HAP-1 (cell line): ENCODE measurements at regions not wholly inside any gene's neighbourhood (a gene's known extent, or its start where the extent isn't known, plus 50 kb on each side); places are given as distances from the start of the nearest gene placed in this dataset.

ENCODE experiments used
- DNase-seq, 2 experiments: peaks; one replicate each; pipeline ENCODE4 v3.0.0-alpha.2; 2016 to 2020; ENCODE audit warnings: low spot score in 2 of 2
- H3K27me3 ChIP-seq: fragments of 250-450 bp; sonication (Bioruptor Pico); 2 replicates; pipeline ENCODE4 v1.5.1; 2020; ENCODE audit warnings: low read depth, mild to moderate bottlenecking, moderate library complexity
- H3K36me3 ChIP-seq: fragments of 250-450 bp; sonication (Bioruptor Pico); replicated peaks from 2 replicates; pipeline ENCODE4 v1.5.1; 2020; ENCODE audit warnings: mild to moderate bottlenecking
- H3K4me1 ChIP-seq: fragments of 250-450 bp; sonication (Bioruptor Pico); 2 replicates; pipeline ENCODE4 v1.5.1; 2020; ENCODE audit warnings: mild to moderate bottlenecking
- H3K4me3 ChIP-seq: fragments of 250-450 bp; sonication (Bioruptor Pico); 2 replicates; pipeline ENCODE4 v1.5.1; 2020; ENCODE audit warnings: mild to moderate bottlenecking, moderate library complexity
- H3K9me3 ChIP-seq: fragments of 250-450 bp; sonication (Bioruptor Pico); 2 replicates; pipeline ENCODE4 v1.5.1; 2020; ENCODE audit warnings: mild to moderate bottlenecking, moderate library complexity
- in situ Hi-C: fragments of 300-500 bp; cut with MboI; formaldehyde crosslinking; loops from 3 replicates; pipeline ENCODE4 v1.14.3; 2020; ENCODE audit warnings: low sequenced_read_pairs, inconsistent platforms, mixed read lengths

DNA sequence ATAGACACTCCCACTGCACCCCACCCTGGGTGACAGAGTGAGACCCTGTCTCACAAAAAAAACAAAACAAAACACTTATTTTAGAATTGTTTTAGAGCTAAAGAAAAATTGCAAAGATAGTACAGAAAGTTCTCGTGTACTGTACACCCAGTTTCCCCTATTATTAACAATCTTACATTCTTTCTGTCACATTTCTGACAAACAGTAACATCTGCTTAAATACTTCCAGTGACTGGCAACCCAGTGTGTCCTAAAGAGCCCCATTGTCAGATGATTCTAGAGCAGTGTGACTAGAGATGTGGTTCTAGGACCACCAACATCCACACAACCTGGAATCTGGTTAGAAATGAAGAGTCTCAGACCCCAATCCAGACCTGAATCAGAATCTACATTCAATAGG, 90.5 kb downstream of the LEPR start:
- H3K36me3 ChIP-seq, result no peaks in the 10 kb centered on the region
- in situ Hi-C loops, result no loop called here
- H3K27me3 ChIP-seq, result no peaks in the 10 kb centered on the region; the same call in 1 of the 2 replicates
- H3K9me3 ChIP-seq, result no peaks in the 10 kb centered on the region
- no peak for DNase-seq
- no peaks in the 10 kb centered on the region; the same call in none of the 2 replicates for H3K4me1 ChIP-seq
- H3K4me3 ChIP-seq, result no peak overlapping the region

DNA sequence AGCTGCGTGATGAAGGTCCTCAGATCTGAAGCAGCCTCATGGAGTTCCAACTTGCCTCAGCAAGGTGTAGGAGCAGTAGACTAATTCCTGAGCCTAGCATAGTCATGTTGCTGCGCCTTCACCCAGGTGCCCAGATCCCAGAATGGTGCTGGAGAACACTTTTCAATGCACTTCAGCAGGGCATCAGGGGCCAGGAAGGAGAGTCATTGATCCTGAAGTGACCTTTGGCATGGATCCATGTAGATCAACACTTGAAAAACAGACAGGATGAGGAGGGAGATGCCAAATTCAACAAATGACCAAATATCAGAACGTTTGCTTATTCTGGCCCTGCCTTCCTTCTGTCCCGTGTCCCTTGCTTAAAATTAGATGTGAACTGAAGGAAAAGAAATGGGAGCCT, 91.9 kb downstream of the LEPR start:
- H3K36me3 ChIP-seq, result no peaks in the 10 kb centered on the region
- no peak overlapping the region for H3K4me3 ChIP-seq
- no peaks in the 10 kb centered on the region; the same call in none of the 2 replicates for H3K4me1 ChIP-seq
- no peaks in the 10 kb centered on the region; the same call in 1 of the 2 replicates for H3K27me3 ChIP-seq
- no peaks in the 10 kb centered on the region for H3K9me3 ChIP-seq
- DNase-seq, result no peak
- in situ Hi-C loops, result no loop called here

DNA sequence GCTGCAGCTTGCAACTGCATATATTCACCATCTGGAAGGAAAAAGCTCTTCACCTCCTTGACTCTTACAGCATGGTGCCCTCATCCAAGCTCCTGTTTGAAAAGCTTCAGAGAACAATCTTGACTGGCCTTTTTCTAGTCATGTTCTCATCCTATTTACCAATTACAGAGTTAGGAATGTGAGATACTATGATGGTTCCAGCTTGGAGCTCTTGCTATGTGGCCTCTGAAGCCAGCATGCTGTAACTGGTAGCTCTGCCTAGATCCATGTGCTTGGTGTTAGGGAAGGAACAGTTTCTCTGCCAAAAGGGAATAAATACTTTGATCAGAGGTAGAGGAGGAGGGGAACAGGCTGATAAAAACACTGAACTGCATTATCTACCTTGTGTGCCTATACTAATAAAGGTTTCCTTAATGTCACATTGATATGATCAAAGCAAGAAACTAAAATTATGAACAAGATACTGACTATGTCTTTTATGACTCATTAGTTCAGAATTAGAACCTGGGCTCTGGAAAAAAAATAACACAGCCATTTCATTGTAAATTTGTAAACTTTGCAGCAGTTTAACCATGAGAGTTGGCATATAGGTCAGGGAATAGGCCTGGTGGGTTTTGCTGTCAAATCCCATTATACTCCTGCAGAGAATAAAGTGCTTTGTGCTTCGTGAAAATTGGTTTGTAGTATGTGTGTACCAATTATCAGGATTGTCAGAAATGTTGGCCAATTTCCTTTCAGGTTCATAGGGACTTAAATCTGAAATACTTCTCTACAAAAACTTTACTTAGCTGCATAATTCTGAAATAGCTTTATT, 92.7 kb downstream of the LEPR start:
- in situ Hi-C loops, result no loop called here
- DNase-seq, result no peak

DNA sequence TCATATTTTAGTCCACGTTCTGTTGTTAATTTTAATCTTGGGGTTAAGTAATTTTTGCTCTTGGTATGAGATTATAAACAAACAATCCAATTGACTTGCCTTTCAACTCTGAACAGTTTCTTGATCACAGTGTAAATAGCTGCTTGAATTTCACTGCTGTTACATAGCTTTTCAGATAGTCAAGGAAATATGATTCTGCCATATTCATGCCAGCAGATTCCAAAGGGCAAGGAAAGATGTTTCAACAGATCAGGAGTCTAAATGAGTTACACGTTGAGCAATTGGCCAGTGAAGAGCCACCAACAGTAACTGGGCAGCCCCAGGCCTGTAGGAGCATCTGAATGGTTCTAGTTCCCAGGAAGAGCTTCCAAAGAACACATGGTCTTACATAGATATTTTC, 93.6 kb downstream of the LEPR start:
- H3K27me3 ChIP-seq, result no peaks in the 10 kb centered on the region; the same call in 1 of the 2 replicates
- in situ Hi-C loops, result no loop called here
- no peak for DNase-seq
- no peak overlapping the region for H3K4me3 ChIP-seq
- H3K4me1 ChIP-seq, result no peaks in the 10 kb centered on the region; the same call in none of the 2 replicates
- no peaks in the 10 kb centered on the region for H3K36me3 ChIP-seq
- H3K9me3 ChIP-seq, result no peaks in the 10 kb centered on the region

More for the DNA sequence above, 92.7 kb downstream of the LEPR start:
- H3K9me3 ChIP-seq, result no peaks in the 10 kb centered on the region
- H3K36me3 ChIP-seq, result no peaks in the 10 kb centered on the region
- H3K4me3 ChIP-seq, result no peak overlapping the region
- H3K4me1 ChIP-seq, result no peaks in the 10 kb centered on the region; the same call in none of the 2 replicates
- H3K27me3 ChIP-seq, result no peaks in the 10 kb centered on the region; the same call in 1 of the 2 replicates

DNA sequence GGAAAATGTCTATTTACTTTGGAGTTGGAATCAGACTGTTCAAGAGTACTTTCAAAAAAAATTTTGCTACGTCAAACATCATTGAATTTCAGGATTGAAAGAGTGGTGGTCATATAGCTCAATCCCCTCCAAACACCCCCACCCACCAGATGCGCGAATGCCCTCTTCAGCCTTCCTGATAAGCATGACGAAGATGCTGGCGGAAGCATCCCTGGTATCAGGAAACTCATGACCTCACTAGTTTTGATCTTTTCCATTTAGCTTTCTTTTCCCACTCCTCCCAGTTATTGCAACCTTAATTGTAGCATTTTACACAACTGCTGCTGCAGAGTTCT, 104.4 kb downstream of the LEPR start:
- Histone ChIP-seq H3K9me3 (no peaks in the 10 kb centered on the region), H3K4me1 (no peaks in the 10 kb centered on the region), H3K36me3 (no peaks in the 10 kb centered on the region), H3K4me3 (no peak overlapping the region), H3K27me3 (peaks cover 47% of the 10 kb centered on the region)
- DNase-seq, result no peak
- in situ Hi-C loops, result no loop called here

DNA sequence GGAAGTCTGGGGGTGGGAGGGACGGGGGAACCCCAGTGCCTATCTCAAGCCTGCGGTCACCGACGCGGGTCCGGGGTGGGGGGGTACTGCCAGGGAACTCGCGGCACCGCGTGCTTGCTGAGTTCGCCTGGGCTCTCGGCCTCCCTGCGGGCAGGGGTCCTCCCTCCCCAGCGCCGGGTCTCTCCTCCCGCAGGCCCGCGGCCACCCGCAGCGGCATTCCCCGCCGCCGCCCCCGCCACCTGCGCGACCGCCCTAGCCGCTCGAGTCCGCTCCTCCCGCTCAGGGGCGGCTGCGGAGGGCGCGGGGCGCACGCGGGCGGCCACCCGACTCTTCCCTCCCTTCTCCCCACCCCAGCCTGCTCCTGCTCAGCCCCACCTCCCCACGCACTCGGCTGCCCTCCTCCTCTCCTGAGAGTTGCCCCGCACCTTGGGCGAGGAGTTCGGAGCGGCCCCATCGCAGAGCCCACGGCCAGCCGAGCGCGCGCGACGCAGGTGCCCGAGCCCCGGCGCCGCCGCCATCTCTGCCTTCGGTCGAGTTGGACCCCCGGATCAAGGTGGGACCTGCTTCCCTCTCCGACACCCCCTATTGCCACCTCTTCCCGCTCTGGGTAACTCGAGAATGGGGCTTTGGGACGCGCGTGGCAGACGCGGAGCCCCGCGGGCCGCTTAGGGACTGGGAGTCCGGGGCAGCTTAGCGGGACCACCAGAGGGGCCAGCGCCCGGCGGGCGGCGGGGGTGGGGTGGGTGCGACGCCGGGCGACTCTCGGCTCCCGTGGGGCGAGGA, 105.0 kb downstream of the LEPR start:
- peak overlapping the region; percentile 24 for H3K4me3 ChIP-seq
- in situ Hi-C loops, result no loop called here

DNA sequence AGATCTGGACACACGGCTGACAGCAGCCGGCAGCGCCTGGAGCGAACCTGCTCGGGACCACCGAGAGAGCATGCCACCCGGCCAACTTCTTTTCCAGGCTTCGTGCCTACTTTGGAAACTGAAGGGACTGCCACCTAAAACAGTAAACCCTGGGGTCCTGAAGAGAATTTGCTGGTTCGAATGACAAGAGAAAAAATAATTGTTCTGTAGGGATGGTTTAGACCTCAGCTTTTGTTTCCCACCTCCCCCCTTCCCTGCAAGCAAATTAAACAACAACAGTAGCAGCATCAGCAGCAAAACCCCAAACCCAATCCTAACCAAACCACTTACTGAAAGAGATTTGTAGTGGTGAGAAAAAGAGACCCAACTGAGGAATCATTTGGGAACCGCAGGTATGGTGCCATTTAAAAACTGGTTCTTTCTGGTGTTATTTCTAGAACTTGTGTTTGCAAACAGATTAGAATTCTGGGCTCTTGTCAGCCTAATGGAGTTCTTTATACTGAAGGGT, 105.6 kb downstream of the LEPR start:
- H3K4me1 ChIP-seq, result no peaks in the 10 kb centered on the region
- H3K36me3 ChIP-seq, result no peaks in the 10 kb centered on the region
- in situ Hi-C loops, result no loop called here
- peaks cover 47% of the 10 kb centered on the region for H3K27me3 ChIP-seq
- H3K4me3 ChIP-seq, result no peak overlapping the region
- DNase-seq, result no peak
- no peaks in the 10 kb centered on the region for H3K9me3 ChIP-seq

More for the DNA sequence above, 105.0 kb downstream of the LEPR start:
- Histone ChIP-seq H3K36me3 (no peaks in the 10 kb centered on the region), H3K4me1 (no peaks in the 10 kb centered on the region), H3K27me3 (peaks cover 47% of the 10 kb centered on the region), H3K9me3 (no peaks in the 10 kb centered on the region)
- DNase-seq, result peak in 1 of 2 experiments; percentile 19

DNA sequence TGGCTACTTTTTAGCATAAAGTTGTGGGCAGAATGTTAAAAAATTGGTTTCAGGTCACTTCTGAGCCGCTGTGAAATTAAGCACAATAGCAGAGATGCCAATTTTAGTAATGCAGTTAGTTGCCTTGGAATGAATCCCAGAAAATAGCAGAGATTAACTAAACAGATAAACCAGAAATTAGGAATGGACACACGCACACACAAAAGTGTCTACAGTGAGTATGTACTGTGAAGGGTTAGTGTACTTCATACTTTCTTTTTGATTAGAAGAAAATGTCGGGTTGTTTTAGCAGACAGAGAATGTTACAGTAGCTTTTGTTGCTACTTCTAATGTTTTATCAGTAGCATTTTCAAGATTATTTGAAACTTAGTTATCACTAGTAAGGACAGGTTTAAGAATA, 106.7 kb downstream of the LEPR start:
- in situ Hi-C loops, result no loop called here
- no peak for DNase-seq
- H3K27me3 ChIP-seq, result peaks cover 47% of the 10 kb centered on the region
- H3K4me1 ChIP-seq, result no peaks in the 10 kb centered on the region
- H3K4me3 ChIP-seq, result no peak overlapping the region
- H3K9me3 ChIP-seq, result no peaks in the 10 kb centered on the region
- H3K36me3 ChIP-seq, result no peaks in the 10 kb centered on the region

DNA sequence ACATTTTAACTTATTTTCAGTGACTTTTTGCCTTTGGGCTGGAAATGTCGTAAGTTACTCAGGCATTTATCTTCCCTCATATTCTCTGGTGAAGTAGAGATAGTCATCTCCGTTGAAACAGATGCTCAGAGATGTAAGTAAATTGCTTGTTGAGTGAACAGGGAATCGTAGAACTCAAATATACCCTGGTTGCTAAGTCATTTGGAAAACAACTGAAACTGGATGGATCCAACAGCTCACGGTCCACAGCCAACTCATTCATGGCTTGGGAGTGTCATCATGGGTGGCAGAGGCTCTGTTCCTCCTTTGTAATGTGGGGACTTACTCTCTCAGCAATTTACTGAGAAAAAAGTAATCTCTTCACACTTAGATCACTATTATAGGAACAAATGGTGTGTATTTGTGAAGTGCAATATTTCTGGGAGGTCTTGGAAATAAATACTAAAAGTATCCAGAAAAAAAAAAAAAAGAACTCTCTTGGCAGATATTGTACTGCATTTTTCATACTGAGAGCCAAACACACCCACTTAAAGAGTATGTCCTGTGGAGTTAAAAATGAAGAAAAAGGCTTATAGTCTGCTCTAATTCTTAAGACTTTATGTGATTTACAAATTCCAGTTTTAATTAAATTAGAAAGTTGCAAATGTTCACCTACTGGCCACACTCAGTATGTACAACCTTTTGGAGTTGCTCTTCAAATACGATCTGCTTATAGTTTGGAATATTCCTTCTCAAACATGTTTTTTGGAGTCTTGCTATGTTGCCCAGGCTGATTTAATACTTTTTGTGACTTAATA, 107.4 kb downstream of the LEPR start:
- H3K36me3 ChIP-seq, result no peaks in the 10 kb centered on the region
- H3K4me3 ChIP-seq, result no peak overlapping the region
- in situ Hi-C loops, result no loop called here
- no peaks in the 10 kb centered on the region for H3K9me3 ChIP-seq
- H3K4me1 ChIP-seq, result no peaks in the 10 kb centered on the region
- DNase-seq, result no peak
- peaks cover 47% of the 10 kb centered on the region for H3K27me3 ChIP-seq

DNA sequence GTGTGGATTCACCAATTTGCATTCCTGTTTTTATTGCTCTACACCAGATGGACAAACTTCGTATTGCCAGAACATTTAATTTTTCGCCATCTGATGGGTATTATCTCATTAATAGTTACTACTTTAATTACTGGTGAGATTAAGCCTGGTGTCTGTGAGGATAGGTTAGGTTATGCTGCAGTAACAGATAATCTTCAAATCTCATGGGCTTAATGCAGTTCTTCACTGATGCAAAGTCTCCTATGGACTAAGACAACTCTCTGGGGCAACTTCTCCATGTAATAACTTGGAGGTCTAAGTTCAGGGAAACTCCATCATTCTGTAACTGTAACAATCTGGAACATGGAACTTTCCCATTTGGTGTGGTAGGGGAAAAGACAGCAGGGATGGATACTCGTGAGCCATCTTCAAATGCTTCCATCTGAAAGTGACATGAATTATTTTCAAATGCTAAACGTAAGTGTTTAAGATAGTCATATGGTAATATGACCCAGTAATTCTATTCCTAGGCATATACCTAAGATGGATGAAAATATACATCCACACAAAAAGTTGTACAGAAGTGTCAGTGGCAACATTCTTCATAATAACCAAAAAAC, 111.6 kb downstream of the LEPR start:
- H3K27me3 ChIP-seq, result peaks cover 11% of the 10 kb centered on the region
- in situ Hi-C loops, result no loop called here
- DNase-seq, result no peak
- no peaks in the 10 kb centered on the region for H3K36me3 ChIP-seq
- H3K4me1 ChIP-seq, result no peaks in the 10 kb centered on the region
- H3K9me3 ChIP-seq, result no peaks in the 10 kb centered on the region
- no peak overlapping the region for H3K4me3 ChIP-seq

DNA sequence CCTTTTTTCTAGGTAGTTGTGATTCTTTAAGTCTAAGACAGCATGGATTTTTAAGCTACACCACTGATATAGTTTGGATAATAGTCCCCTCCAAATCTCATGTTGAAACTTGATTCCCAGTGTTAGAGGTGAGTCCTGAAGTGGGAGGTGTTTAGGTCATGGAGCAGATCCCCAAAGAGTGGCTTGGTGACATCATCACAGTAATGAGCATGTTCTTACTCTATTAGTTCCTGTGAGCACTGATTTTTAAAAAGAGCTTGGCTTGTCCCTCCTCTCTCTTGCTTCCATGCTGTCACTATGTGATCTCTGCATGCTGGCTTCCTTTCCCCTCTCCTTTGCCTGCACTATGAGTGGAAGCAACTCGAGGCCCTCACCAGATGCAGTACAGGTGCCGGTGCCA, 115.5 kb downstream of the LEPR start:
- Histone ChIP-seq H3K9me3 (no peaks in the 10 kb centered on the region), H3K4me3 (no peak overlapping the region), H3K36me3 (no peaks in the 10 kb centered on the region), H3K4me1 (peaks cover 4% of the 10 kb centered on the region; the same call in 1 of the 2 replicates), H3K27me3 (no peaks in the 10 kb centered on the region)
- no peak for DNase-seq
- in situ Hi-C loops, result no loop called here

DNA sequence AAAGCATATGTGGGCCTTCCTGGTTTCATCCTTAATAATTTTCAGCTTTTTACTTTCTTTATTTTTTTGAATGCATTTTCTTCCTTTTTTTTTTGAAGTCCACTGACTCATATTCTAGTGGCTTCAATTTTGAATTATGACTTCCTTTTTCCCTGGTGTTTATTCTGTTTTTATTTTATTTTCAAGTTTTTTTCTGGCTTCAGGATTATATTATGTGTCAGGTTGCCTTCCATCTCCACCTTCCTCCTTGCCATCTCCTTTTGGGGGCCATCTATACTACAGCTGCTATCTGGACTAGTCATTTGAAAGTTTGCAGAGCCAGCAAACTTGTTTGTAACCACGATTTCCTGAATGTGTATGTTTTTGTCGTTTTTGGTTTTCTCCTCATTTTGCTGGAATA, 117.6 kb downstream of the LEPR start:
- DNase-seq, result peak in 1 of 2 experiments; percentile 1
- peaks cover 4% of the 10 kb centered on the region; the same call in 1 of the 2 replicates for H3K4me1 ChIP-seq
- in situ Hi-C loops, result no loop called here
- no peak overlapping the region for H3K4me3 ChIP-seq
- H3K36me3 ChIP-seq, result no peaks in the 10 kb centered on the region
- H3K27me3 ChIP-seq, result no peaks in the 10 kb centered on the region
- no peaks in the 10 kb centered on the region for H3K9me3 ChIP-seq

DNA sequence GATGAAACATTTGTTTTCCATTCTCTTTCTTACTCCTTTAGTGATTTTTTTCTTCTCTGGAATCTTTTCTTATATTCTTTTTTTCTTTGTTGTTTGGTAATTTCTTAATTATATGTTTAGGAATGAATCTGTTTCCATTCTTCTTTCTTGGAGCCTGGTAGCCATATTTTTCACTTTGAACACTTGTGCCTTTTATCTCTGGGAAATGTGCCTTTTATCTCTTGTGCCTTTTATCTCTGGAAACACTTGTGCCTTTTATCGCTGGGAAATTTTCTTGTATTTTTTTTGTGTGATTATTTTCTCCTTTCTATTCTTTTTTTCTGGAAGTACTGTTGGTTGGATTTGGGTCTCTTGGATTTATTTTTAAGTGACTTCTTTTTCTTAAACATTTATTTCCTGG, 118.2 kb downstream of the LEPR start:
- H3K4me1 ChIP-seq, result peaks cover 4% of the 10 kb centered on the region; the same call in 1 of the 2 replicates
- no peaks in the 10 kb centered on the region for H3K36me3 ChIP-seq
- no peak overlapping the region for H3K4me3 ChIP-seq
- DNase-seq, result peak in 1 of 2 experiments; percentile 2
- in situ Hi-C loops, result no loop called here
- no peaks in the 10 kb centered on the region for H3K27me3 ChIP-seq
- no peaks in the 10 kb centered on the region for H3K9me3 ChIP-seq
